ENCODE measurements at regions not wholly inside any gene's neighbourhood (a gene's known extent, or its start where the extent isn't known, plus 50 kb on each side); places are given as distances from the start of the nearest gene placed in this dataset.

DNA sequence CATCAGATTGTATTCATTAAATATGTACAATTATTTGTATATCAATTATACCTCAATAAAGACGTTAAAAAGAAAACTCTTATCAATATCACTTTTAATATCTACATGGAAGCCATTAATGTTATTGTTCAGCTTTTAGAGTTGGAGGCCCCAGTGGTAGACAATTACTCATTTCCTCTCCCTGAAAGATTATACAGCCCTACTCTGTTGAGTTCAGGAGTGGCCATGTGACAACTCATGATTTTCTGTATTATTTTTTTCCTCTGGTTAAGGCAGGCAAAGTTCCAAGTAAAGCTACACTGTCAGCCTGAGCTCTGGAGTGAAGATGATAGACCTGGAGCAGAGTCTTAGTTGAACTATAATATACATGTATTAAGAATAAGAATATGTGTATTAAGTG, 247.9 kb upstream of the B3GALT2 start:
- no peak for DNase-seq
- in situ Hi-C loops (cut with HindIII; ENCODE audit: low pct_ligation_motif_present, low pct_unique_long_range_greater_than_20kb, low sequenced_read_pairs): no loop called here

DNA sequence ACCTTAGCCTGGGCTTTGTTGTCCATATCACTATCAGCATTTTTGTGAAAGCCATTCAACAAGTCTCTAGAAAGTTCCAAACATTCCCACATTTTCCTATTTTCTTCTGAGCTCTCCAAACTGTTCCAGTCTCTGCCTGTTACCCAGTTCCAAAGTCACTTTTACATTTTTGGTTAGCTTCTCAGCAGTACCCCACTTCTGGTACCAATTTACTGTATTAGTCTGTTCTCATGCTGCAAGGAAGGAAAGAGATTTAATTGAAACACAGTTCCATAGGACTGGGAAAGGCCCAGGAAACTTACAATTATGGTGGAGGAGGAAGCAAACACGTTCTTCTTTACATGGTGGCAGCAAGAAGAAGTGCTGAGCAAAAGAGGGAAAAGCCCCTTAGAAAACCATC, 247.2 kb upstream of the B3GALT2 start:
- in situ Hi-C loops (cut with HindIII; ENCODE audit: low pct_ligation_motif_present, low pct_unique_long_range_greater_than_20kb, low sequenced_read_pairs): no loop called here
- no peak for DNase-seq

DNA sequence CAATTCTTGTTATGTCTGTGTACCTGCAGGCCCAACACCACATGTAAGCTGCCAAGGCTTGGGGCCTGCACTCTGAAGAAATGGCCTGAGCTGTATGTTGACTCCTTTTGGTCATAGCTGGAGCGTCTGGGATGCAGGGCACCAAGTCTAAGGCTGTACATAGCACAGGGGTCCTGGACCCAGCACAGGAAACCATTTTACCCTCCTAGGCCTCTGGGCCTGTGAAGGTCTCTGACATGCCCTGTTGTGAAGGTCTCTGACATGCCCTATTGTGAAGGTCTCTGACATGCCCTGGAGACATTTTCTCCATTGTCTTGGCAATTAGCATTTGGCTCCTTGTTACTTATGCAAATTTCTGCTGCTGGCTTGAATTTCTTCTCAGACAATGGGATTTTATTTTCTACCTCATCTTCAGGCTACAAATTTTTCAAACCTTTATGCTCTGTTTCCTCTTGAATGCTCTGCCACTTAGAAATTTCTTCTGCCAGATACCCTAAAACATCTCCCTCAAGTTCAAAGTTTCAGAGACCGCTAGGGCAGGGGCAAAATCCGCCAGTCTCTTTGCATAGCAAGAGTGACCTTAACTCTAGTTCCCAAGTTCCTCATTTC, 246.7 kb upstream of the B3GALT2 start:
- DNase-seq: no peak
- in situ Hi-C loops (cut with HindIII; ENCODE audit: low pct_ligation_motif_present, low pct_unique_long_range_greater_than_20kb, low sequenced_read_pairs): no loop called here

- no peak for DNase-seq
- in situ Hi-C loops (cut with HindIII; ENCODE audit: low pct_ligation_motif_present, low pct_unique_long_range_greater_than_20kb, low sequenced_read_pairs): no loop called here
Observed at GRCh38 chr1:193431265-193431977, 245.0 kb upstream of the B3GALT2 start.

- DNase-seq: no peak
- in situ Hi-C loops (cut with HindIII; ENCODE audit: low pct_ligation_motif_present, low pct_unique_long_range_greater_than_20kb, low sequenced_read_pairs): no loop called here
Observed at GRCh38 chr1:193427524-193427923, 241.1 kb upstream of the B3GALT2 start.

GRCh38 chr1:193426061-193426460, 239.6 kb upstream of the B3GALT2 start:
- no peak for DNase-seq
- in situ Hi-C loops (cut with HindIII; ENCODE audit: low pct_ligation_motif_present, low pct_unique_long_range_greater_than_20kb, low sequenced_read_pairs): no loop called here

GRCh38 chr1:193421487-193421886, 235.1 kb upstream of the B3GALT2 start:
- in situ Hi-C loops (cut with HindIII; ENCODE audit: low pct_ligation_motif_present, low pct_unique_long_range_greater_than_20kb, low sequenced_read_pairs): no loop called here

DNA sequence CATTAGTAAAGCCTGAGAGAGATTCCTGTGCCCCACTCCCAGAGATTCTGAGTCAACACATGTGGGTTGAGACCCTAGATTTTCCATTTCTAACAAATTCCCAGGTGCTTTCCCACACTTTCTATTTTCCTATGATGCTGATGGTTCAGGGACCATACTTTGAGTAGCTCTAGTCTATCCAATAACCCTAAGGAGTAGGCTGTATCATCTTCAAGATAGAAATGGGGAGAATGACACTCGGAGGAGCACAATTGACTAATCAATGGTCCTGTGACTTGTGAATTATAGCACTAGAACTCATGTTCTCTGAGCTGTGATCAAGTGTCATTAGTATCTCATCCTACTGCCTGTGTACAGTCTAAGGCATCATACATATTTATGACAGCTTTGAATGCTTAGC, 232.9 kb upstream of the B3GALT2 start:
- DNase-seq: no peak
- in situ Hi-C loops (cut with HindIII; ENCODE audit: low pct_ligation_motif_present, low pct_unique_long_range_greater_than_20kb, low sequenced_read_pairs): no loop called here

More at GRCh38 chr1:193421487-193421886, 235.1 kb upstream of the B3GALT2 start:
- DNase-seq: no peak

DNA sequence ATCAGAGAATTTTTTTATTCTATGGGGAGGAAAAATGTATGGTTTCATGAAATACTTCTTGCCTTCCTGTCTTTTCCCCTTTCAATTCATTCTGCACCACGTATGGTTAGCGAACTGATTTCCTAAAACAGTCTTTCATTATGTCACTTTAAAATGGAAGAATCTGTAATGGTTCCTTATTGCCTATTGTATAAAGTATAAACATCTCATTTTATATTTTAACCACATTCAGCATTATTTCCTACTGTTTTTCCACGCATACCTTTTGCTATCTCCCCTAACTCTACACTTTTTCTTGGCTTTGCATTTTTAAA, 232.3 kb upstream of the B3GALT2 start:
- in situ Hi-C loops (cut with HindIII; ENCODE audit: low pct_ligation_motif_present, low pct_unique_long_range_greater_than_20kb, low sequenced_read_pairs): no loop called here

GRCh38 chr1:193417945-193418744, 231.7 kb upstream of the B3GALT2 start:
- DNase-seq: peak; percentile 60
- in situ Hi-C loops (cut with HindIII; ENCODE audit: low pct_ligation_motif_present, low pct_unique_long_range_greater_than_20kb, low sequenced_read_pairs): no loop called here

More for the DNA sequence above, 232.3 kb upstream of the B3GALT2 start:
- DNase-seq: no peak

DNA sequence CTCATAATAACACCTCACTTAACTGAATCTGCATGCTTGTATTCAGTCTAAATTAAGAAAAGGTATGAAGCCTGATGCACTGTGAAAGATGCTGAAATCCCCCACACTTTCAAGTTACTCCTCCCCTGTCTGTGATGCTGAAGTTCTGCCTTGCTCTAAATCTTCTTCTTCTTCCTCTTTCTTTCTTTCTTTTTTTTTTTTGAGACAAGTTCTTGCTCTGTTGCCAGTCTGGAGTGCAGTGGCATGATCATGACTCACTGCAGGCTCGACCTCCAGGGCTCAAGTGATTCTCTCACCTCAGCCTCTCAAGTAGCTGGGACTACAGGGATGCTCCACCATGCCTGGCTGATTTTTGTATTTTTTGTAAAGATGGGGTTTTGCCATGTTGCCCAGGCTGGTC, 231.0 kb upstream of the B3GALT2 start:
- DNase-seq: peak; percentile 62
- in situ Hi-C loops (cut with HindIII; ENCODE audit: low pct_ligation_motif_present, low pct_unique_long_range_greater_than_20kb, low sequenced_read_pairs): no loop called here

DNA sequence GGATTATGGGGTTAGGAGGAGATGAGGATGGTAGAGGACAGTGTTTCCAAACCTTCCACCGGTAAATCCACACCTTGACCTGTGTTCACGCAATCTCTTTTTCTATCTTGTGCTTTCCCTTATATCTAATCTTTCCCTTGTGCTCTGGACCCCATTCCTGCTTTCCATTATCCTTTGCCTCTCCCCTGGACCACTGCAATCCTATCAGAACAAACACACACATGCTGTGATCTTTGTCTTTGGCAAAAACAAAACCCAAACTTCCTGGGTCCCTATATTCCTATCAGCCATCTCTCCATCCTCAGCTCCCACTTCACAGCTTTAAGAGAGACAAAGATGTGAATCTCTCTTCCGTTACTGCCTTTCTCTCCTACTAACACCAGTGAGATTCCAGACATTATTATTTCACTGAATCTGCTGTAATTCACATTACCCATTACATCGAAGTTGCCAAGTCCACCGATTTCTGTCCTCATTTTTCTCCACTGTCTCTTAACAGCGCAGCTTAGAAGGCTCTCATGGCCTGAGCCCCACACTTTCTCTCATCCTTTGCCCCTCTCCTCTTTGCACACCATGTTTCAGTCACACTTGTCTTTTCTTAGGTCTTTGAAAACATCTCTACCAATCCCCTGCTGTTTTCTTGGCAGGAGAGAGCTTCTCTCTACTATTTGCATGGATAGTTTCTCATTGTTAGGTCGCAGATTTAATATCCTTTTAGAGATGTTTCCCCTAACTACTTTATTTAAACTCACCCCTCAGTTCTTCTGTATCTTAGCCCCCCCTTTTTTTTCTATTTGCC, 230.0 kb upstream of the B3GALT2 start:
- no peak for DNase-seq
- in situ Hi-C loops (cut with HindIII; ENCODE audit: low pct_ligation_motif_present, low pct_unique_long_range_greater_than_20kb, low sequenced_read_pairs): no loop called here

GRCh38 chr1:193415256-193415655, 228.8 kb upstream of the B3GALT2 start:
- no peak for DNase-seq
- in situ Hi-C loops (cut with HindIII; ENCODE audit: low pct_ligation_motif_present, low pct_unique_long_range_greater_than_20kb, low sequenced_read_pairs): no loop called here

- no peak for DNase-seq
- in situ Hi-C loops (cut with HindIII; ENCODE audit: low pct_ligation_motif_present, low pct_unique_long_range_greater_than_20kb, low sequenced_read_pairs): no loop called here
Observed at GRCh38 chr1:193413376-193413775, 227.0 kb upstream of the B3GALT2 start.

GRCh38 chr1:193412748-193413147, 226.3 kb upstream of the B3GALT2 start:
- in situ Hi-C loops (cut with HindIII; ENCODE audit: low pct_ligation_motif_present, low pct_unique_long_range_greater_than_20kb, low sequenced_read_pairs): no loop called here
- DNase-seq: no peak

GRCh38 chr1:193411714-193412113, 225.3 kb upstream of the B3GALT2 start:
- no peak for DNase-seq
- in situ Hi-C loops (cut with HindIII; ENCODE audit: low pct_ligation_motif_present, low pct_unique_long_range_greater_than_20kb, low sequenced_read_pairs): no loop called here

- DNase-seq: no peak
- in situ Hi-C loops (cut with HindIII; ENCODE audit: low pct_ligation_motif_present, low pct_unique_long_range_greater_than_20kb, low sequenced_read_pairs): no loop called here
Observed at GRCh38 chr1:193411215-193411614, 224.8 kb upstream of the B3GALT2 start.

DNA sequence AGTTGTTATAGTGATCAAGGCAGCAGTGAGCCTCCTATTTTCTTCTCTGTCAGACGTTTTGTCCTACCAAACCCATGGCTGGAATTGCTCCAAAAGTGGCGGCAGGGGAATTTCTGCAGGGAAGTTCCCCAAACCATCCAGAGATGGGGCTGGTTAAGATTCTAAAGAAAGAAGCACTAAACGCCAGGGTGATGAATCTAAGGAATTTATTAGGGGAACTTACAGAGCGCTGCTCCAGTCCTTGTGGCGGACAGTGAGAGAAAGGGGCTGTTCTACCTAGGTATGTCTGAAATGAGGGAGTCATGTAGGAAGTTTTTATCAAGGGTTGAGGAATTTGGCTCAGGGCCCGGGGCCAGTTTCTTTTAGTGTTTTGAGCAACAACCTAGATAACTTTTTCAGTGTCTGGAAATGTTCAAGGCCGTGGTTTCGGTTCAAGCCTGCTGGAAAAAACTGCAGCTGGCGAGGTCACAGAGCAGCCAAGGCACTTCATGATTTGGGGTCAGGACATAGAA, 222.4 kb upstream of the B3GALT2 start:
- in situ Hi-C loops (cut with HindIII; ENCODE audit: low pct_ligation_motif_present, low pct_unique_long_range_greater_than_20kb, low sequenced_read_pairs): no loop called here
- DNase-seq: peak; percentile 77

DNA sequence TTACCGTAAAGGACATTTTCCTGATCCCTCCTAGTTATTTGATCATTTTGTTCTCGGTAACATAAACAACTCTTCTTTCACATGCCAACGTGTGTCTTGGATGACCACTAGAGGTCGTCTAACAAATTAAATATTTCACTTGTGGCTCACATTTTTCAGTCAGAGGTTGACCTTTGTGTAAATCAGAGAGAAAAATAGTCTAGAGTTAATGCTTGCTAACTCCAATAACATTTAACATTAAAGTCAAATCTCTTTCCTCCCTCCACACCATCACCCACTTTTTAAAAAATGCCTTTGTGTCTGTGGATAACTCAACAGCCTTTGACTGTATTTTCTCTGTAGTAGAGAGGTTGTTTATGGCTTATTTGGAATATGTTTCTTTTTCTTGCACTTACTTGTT, 220.5 kb upstream of the B3GALT2 start:
- in situ Hi-C loops (cut with HindIII; ENCODE audit: low pct_ligation_motif_present, low pct_unique_long_range_greater_than_20kb, low sequenced_read_pairs): no loop called here
- DNase-seq: peak; percentile 73
